Mesenchymal stem cell (in vitro differentiated cells and primary cell): ENCODE measurements at regions not wholly inside any gene's neighbourhood (a gene's known extent, or its start where the extent isn't known, plus 50 kb on each side); places are given as distances from the start of the nearest gene placed in this dataset.
A peak's percentile ranks its signal among the peaks of the same experiment; 100 is the strongest.
"Not testable (repeated sequence)": the region's sequence is repeated elsewhere in the genome, so short reads cannot be mapped to it uniquely, and the experiment has no call there.

Experiments
- DNase-seq: peaks from one replicate; pipeline ENCODE4 v3.0.0-alpha.2; 2013
- H2AFZ ChIP-seq: one replicate; pipeline ENCODE4 v1.6.1; 2013; ENCODE audit warnings: low read depth, mild to moderate bottlenecking, control low read depth, inconsistent platforms, low read length, moderate library complexity
- H2AK5ac ChIP-seq: 2 replicates; pipeline ENCODE4 v1.6.1; 2013; ENCODE audit warnings: low read length, moderate library complexity, mild to moderate bottlenecking, inconsistent platforms; ENCODE audit not compliant: severe bottlenecking
- H2BK120ac ChIP-seq: one replicate; pipeline ENCODE4 v1.6.1; 2013; ENCODE audit warnings: low read depth, mild to moderate bottlenecking, inconsistent platforms, low read length, moderate library complexity
- H2BK12ac ChIP-seq, 2 experiments: one replicate each; pipeline ENCODE4 v1.6.1; 2013; ENCODE audit warnings: inconsistent platforms in 2 of 2, low read length in 2 of 2, mild to moderate bottlenecking in 2 of 2, moderate library complexity in 2 of 2, control low read depth in 1 of 2
- H2BK15ac ChIP-seq: one replicate; pipeline ENCODE4 v1.6.1; 2013; ENCODE audit warnings: mild to moderate bottlenecking, low read depth, inconsistent platforms; ENCODE audit not compliant: poor library complexity, severe bottlenecking
- H2BK5ac ChIP-seq: 2 replicates; pipeline ENCODE4 v1.6.1; 2013; ENCODE audit warnings: low read depth, mild to moderate bottlenecking, low read length, control low read depth, inconsistent platforms; ENCODE audit not compliant: poor library complexity, severe bottlenecking
- H3K14ac ChIP-seq, 2 experiments: one replicate each; pipeline ENCODE4 v1.6.1; 2013; ENCODE audit warnings: inconsistent platforms in 2 of 2, low read length in 2 of 2, control low read depth in 1 of 2, mild to moderate bottlenecking in 1 of 2, moderate library complexity in 1 of 2
- H3K18ac ChIP-seq, 2 experiments: one replicate each; pipeline ENCODE4 v1.6.1; 2013; ENCODE audit warnings: inconsistent platforms in 2 of 2, low read length in 2 of 2, control low read depth in 1 of 2, low read depth in 1 of 2, mild to moderate bottlenecking in 1 of 2
- H3K23ac ChIP-seq, 2 experiments: one replicate each; pipeline ENCODE4 v1.6.1; 2013; ENCODE audit warnings: inconsistent platforms in 2 of 2, low read length in 2 of 2, mild to moderate bottlenecking in 2 of 2, moderate library complexity in 2 of 2, control low read depth in 1 of 2
- H3K27ac ChIP-seq: 2 replicates; pipeline ENCODE4 v1.5.1; 2013; ENCODE audit warnings: mild to moderate bottlenecking, moderate library complexity, low read length, control low read depth, inconsistent platforms; ENCODE audit not compliant: poor library complexity, severe bottlenecking
- H3K27me3 ChIP-seq, 2 experiments: 2 replicates each; pipeline versions ENCODE4 v1.6.1 to v1.7.0; 2013; ENCODE audit warnings: low read length in 2 of 2, mild to moderate bottlenecking in 2 of 2, moderate library complexity in 2 of 2, control low read depth in 1 of 2, inconsistent platforms in 1 of 2; ENCODE audit not compliant: control insufficient read depth in 1 of 2, insufficient read depth in 1 of 2
- H3K36me3 ChIP-seq, 2 experiments: 2 replicates each; pipeline versions ENCODE4 v1.6.1 to v1.7.0; 2013; ENCODE audit warnings: low read length in 2 of 2, control low read depth in 1 of 2, inconsistent platforms in 1 of 2, low read depth in 1 of 2, mild to moderate bottlenecking in 1 of 2; ENCODE audit not compliant: insufficient read depth in 2 of 2, control insufficient read depth in 1 of 2
- H3K4ac ChIP-seq, 2 experiments: one replicate each; pipeline ENCODE4 v1.6.1; 2013; ENCODE audit warnings: inconsistent platforms in 2 of 2, low read length in 2 of 2, mild to moderate bottlenecking in 2 of 2, moderate library complexity in 2 of 2, control low read depth in 1 of 2, low read depth in 1 of 2
- H3K4me1 ChIP-seq: 2 replicates; pipeline ENCODE4 v1.6.1; 2013; ENCODE audit warnings: low read depth, low read length, control low read depth; ENCODE audit not compliant: control insufficient read depth, insufficient read depth
- H3K4me2 ChIP-seq: 2 replicates; pipeline ENCODE4 v1.6.1; 2013; ENCODE audit warnings: low read length, mild to moderate bottlenecking, inconsistent platforms; ENCODE audit not compliant: poor library complexity, severe bottlenecking
- H3K4me3 ChIP-seq, 2 experiments: 2 replicates each; pipeline versions ENCODE4 v1.5.1 to v1.7.0; 2013; ENCODE audit warnings: low read length in 2 of 2, mild to moderate bottlenecking in 2 of 2, control low read depth in 1 of 2, low read depth in 1 of 2; ENCODE audit not compliant: insufficient read depth in 1 of 2
- H3K79me1 ChIP-seq: replicated peaks from 2 replicates; pipeline ENCODE4 v1.6.1; 2013; ENCODE audit warnings: mild to moderate bottlenecking, control low read depth, low read length, inconsistent platforms; ENCODE audit not compliant: poor library complexity, severe bottlenecking
- H3K9ac ChIP-seq: 2 replicates; pipeline ENCODE4 v1.7.0; 2013; ENCODE audit warnings: mild to moderate bottlenecking, low read length, moderate library complexity
- H3K9me3 ChIP-seq: 2 replicates; pipeline ENCODE4 v1.7.0; 2013; ENCODE audit warnings: mild to moderate bottlenecking, low read length; ENCODE audit not compliant: control insufficient read depth
- H4K8ac ChIP-seq: one replicate; pipeline ENCODE4 v1.6.1; 2013; ENCODE audit warnings: inconsistent platforms, mild to moderate bottlenecking, low read length, moderate library complexity
- H4K91ac ChIP-seq: one replicate; pipeline ENCODE4 v1.6.1; 2013; ENCODE audit warnings: mild to moderate bottlenecking, low read length, inconsistent platforms
- WGBS: methylation state at CpG from one replicate; pipeline ENCODE4 v1.1.7; 2013; ENCODE audit warnings: mixed read lengths; 5-methylcytosine and 5-hydroxymethylcytosine counted together

DNA sequence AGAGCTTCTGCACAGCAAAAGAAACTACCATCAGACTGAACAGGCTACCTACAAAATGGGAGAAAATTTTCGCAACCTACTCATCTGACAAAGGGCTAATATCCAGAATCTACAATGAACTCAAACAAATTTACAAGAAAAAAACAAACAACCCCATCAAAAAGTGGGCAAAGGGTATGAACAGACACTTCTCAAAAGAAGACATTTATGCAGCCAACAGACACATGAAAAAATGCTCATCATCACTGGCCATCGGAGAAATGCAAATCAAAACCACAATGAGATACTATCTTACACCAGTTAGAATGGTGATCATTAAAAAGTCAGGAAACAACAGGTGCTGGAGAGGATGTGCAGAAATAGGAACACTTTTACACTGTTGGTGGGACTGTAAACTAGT lies 179.4 kb upstream of the JUN start:
- not testable (repeated sequence) for H2AK5ac ChIP-seq, H3K27me3 ChIP-seq, H3K9me3 ChIP-seq, H2BK15ac ChIP-seq, H3K79me1 ChIP-seq, H3K23ac ChIP-seq, H4K8ac ChIP-seq, H2AFZ ChIP-seq, H2BK120ac ChIP-seq, H4K91ac ChIP-seq, H3K27ac ChIP-seq, H3K14ac ChIP-seq, H3K4ac ChIP-seq, H3K18ac ChIP-seq, DNase-seq, H3K9ac ChIP-seq, H3K36me3 ChIP-seq, H3K4me3 ChIP-seq, H2BK12ac ChIP-seq, H2BK5ac ChIP-seq, H3K4me1 ChIP-seq, H3K4me2 ChIP-seq
- WGBS, result 83% methylated on average over 1 of the region's 2 CpGs

DNA sequence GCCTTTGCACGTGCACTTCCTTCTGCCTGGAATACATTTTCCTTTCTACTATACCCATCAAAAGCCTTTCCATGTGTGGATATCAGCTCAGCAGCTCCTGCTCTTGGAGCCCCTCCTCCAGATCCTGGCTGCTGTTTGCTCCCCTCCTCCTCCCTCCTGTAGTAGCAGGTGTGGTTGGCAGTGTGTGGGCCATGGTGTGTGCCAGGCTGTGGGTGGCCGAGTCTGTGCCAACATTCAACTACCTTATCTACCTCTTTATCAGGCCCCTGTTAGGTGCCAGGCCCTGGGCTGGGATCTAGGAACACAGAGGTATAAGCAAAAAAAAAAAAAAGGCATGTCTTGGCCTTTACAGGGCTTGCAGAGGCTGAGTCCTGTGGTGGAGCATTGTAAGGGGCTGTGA lies 180.6 kb upstream of the JUN start:
- no peak overlapping the region for H2BK120ac ChIP-seq
- no peak overlapping the region for H2AFZ ChIP-seq
- WGBS, result 85% methylated on average over 1 of the region's 2 CpGs
- no peak overlapping the region for H3K4ac ChIP-seq
- no peak overlapping the region for H2BK5ac ChIP-seq
- H2AK5ac ChIP-seq, result no peak overlapping the region
- peak overlapping the region in 1 of 2 experiments; percentile 46 for H3K18ac ChIP-seq
- H3K4me3 ChIP-seq, result peak overlapping the region in 1 of 2 experiments; percentile 24
- peak overlapping the region; percentile 84 for H4K91ac ChIP-seq
- H3K9ac ChIP-seq, result no peak overlapping the region
- no peak overlapping the region for H2BK15ac ChIP-seq
- no peak for DNase-seq
- H3K4me1 ChIP-seq, result peaks cover 3% of the 10 kb centered on the region
- H3K27ac ChIP-seq, result no peak overlapping the region
- H3K27me3 ChIP-seq, result no peaks in the 10 kb centered on the region
- no peaks in the 10 kb centered on the region for H3K9me3 ChIP-seq
- H3K14ac ChIP-seq, result peak overlapping the region in 1 of 2 experiments; percentile 53
- no peaks in the 10 kb centered on the region for H3K79me1 ChIP-seq
- peak overlapping the region; percentile 18 to 49 for H2BK12ac ChIP-seq
- H3K23ac ChIP-seq, result no peak overlapping the region
- no peaks in the 10 kb centered on the region for H3K36me3 ChIP-seq
- H3K4me2 ChIP-seq, result no peak overlapping the region
- H4K8ac ChIP-seq, result peak overlapping the region; percentile 69

DNA sequence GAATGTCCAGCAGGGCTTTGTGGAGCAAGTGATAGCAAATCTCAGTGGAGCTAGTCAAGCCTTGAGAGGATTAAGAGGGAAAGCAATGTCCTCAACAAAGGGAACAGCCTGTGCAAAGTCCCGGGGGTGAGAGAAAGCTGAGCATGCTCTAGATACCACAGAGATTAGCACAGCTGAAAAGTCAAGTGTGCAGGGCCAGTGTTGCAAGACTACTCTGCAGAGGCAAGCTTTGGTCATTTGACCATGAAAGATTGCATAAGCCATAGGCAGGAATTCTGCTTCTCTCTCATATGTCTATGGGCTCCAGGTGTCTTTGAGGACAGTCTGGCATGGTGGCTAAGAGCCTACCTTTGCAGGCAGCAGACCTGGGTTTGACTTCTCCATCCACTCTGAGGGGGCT lies 181.0 kb upstream of the JUN start:
- H2AK5ac ChIP-seq, result no peak overlapping the region
- H3K36me3 ChIP-seq, result no peaks in the 10 kb centered on the region
- H3K4me1 ChIP-seq, result peaks cover 3% of the 10 kb centered on the region
- H3K4ac ChIP-seq, result no peak overlapping the region
- H3K14ac ChIP-seq, result no peak overlapping the region
- no peak overlapping the region for H3K18ac ChIP-seq
- H3K23ac ChIP-seq, result no peak overlapping the region
- no peak overlapping the region for H3K27ac ChIP-seq
- H3K9ac ChIP-seq, result no peak overlapping the region
- no peaks in the 10 kb centered on the region for H3K9me3 ChIP-seq
- no peak overlapping the region for H2AFZ ChIP-seq
- no peaks in the 10 kb centered on the region for H3K27me3 ChIP-seq
- no peak overlapping the region for H4K8ac ChIP-seq
- no peak overlapping the region for H2BK120ac ChIP-seq
- H2BK5ac ChIP-seq, result no peak overlapping the region
- H3K79me1 ChIP-seq, result no peaks in the 10 kb centered on the region
- DNase-seq, result peak; percentile 77
- H2BK12ac ChIP-seq, result peak overlapping the region in 1 of 2 experiments; percentile 18
- H2BK15ac ChIP-seq, result no peak overlapping the region
- no peak overlapping the region for H3K4me3 ChIP-seq
- H4K91ac ChIP-seq, result no peak overlapping the region
- WGBS, result 44% methylated on average over 1 of the region's 1 CpG
- no peak overlapping the region for H3K4me2 ChIP-seq

DNA sequence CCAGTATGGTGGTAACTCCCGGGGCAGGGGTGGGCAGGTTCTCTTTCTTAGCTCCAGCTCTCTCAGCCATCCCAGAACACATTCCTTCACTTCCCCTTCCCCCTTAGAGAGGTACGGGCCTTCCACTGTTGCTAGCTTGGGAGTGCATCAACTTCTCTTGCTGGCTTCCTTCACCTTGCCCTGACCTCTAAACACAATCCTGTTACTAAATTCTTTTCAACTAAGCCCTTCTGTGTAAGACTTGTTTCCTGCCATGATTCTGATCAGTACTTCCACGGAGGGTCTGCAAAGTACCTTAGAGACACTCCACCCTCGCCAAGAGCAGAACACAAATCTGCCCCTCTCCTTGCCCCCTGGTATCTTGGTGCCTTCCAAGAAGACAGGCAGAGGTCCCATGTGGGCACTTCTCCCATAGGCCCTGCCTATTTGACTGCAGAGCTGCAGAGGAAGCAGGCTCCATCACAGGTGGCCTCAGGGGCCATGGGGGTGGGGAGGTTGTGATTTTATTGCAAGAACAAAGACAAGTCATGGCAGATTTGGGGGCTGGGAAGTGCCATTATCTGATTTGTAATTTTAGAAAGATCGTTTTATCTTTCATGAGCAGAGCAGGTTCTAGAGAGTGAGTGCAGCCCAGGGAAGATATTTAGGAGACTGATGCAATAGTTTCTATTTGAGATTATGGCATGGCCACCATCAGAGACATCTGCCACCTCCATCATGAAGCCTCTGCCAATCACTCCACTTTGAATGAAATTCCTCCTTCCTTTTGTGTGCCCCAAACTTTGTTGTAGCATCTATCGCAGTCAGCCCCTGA lies 182.5 kb upstream of the JUN start:
- H3K4me3 ChIP-seq, result no peak overlapping the region
- no peak overlapping the region for H2AFZ ChIP-seq

More for the DNA sequence above, 182.5 kb upstream of the JUN start:
- Histone ChIP-seq H3K23ac (no peak overlapping the region), H2BK15ac (peak overlapping the region; percentile 80), H2AK5ac (peak overlapping the region; percentile 69), H4K8ac (peak overlapping the region; percentile 91), H3K4me1 (peaks cover 3% of the 10 kb centered on the region), H3K14ac (no peak overlapping the region), H2BK5ac (no peak overlapping the region), H2BK12ac (peak overlapping the region; percentile 82 to 87), H3K9me3 (no peaks in the 10 kb centered on the region), H3K9ac (no peak overlapping the region), H2BK120ac (peak overlapping the region; percentile 64), H3K4ac (peak overlapping the region in 1 of 2 experiments; percentile 60), H3K18ac (peak overlapping the region in 1 of 2 experiments; percentile 81), H3K27ac (no peak overlapping the region), H3K79me1 (no peaks in the 10 kb centered on the region), H3K27me3 (no peaks in the 10 kb centered on the region), H3K36me3 (no peaks in the 10 kb centered on the region), H4K91ac (peak overlapping the region; percentile 77), H3K4me2 (no peak overlapping the region)
- DNase-seq, result no peak
- 88% methylated on average over 6 of the region's 6 CpGs for WGBS
